GM21390 (cell line): ENCODE measurements at regions not wholly inside any gene's neighbourhood (a gene's known extent, or its start where the extent isn't known, plus 50 kb on each side); places are given as distances from the start of the nearest gene placed in this dataset.

Source experiments
- ATAC-seq: cut with Tn5 transposase; IDR thresholded peaks from one replicate; pipeline ENCODE4 v1.9.1; 2021; ENCODE audit not compliant: unreplicated experiment

DNA sequence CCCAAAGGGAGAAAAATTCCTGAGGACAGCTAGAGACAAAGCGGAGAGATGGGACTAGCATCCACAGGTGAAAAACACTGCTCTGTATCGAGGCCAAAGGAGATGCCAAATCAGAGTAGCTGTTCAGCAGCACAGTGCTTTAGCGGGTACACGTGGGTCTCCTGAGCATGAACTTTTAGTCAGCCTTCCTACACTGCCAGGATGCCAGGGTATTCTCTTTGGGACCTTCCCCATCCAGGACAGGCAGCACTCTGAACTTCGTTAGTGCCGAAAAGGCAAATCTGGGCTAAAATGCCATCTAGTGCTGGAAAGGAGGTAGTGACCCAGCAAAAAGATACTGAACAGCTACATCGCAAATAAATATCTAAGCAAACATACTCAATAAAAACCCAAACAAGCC, 64.9 kb downstream of the C6orf58 start:
- ATAC-seq = peak; percentile 92
